Karpas-422 (cell line): ENCODE measurements at regions not wholly inside any gene's neighbourhood (a gene's known extent, or its start where the extent isn't known, plus 50 kb on each side); places are given as distances from the start of the nearest gene placed in this dataset.

Experiments
- DNase-seq: peaks from one replicate; pipeline ENCODE4 v3.0.0-alpha.2; 2015
- H2AFZ ChIP-seq: fragments of 200-600 bp; sonication (generic); 2 replicates; pipeline ENCODE4 v1.6.1; 2014; ENCODE audit warnings: antibody characterized with exemption, low read length, mixed read lengths
- H3K27ac ChIP-seq: fragments of 200-600 bp; sonication (generic); 2 replicates; pipeline ENCODE4 v1.5.1; 2014; ENCODE audit warnings: mild to moderate bottlenecking, low read length, moderate library complexity
- H3K27me3 ChIP-seq: fragments of 200-600 bp; sonication (generic); 2 replicates; pipeline ENCODE4 v1.6.1; 2014; ENCODE audit warnings: low read length, mixed read lengths
- H3K36me3 ChIP-seq: fragments of 200-600 bp; sonication (generic); 2 replicates; pipeline ENCODE4 v1.6.1; 2014; ENCODE audit warnings: low read length, mixed read lengths; ENCODE audit not compliant: insufficient read depth
- H3K4me1 ChIP-seq: fragments of 200-600 bp; sonication (generic); 2 replicates; pipeline ENCODE4 v1.6.1; 2014; ENCODE audit warnings: mild to moderate bottlenecking, low read length, mixed read lengths
- H3K4me2 ChIP-seq: fragments of 200-600 bp; sonication (generic); 2 replicates; pipeline ENCODE4 v1.6.1; 2014; ENCODE audit warnings: low read length, low read depth, mild to moderate bottlenecking; ENCODE audit not compliant: poor library complexity, severe bottlenecking
- H3K4me3 ChIP-seq: fragments of 200-600 bp; sonication (generic); 2 replicates; pipeline ENCODE4 v1.5.1; 2014; ENCODE audit warnings: mild to moderate bottlenecking, antibody characterized with exemption, low read length, mixed read lengths
- H3K79me2 ChIP-seq: fragments of 200-600 bp; sonication (generic); 2 replicates; pipeline ENCODE4 v1.6.1; 2014; ENCODE audit warnings: mild to moderate bottlenecking, low read length, mixed read lengths
- H3K9ac ChIP-seq: fragments of 200-600 bp; sonication (generic); 2 replicates; pipeline ENCODE4 v1.6.0; 2014; ENCODE audit warnings: low read length
- H3K9me2 ChIP-seq: fragments of 200-600 bp; sonication (generic), shearing (Covaris generic); replicated peaks from 2 replicates; pipeline ENCODE4 v1.6.0; 2014; ENCODE audit warnings: mild to moderate bottlenecking, low read length, moderate library complexity; ENCODE audit not compliant: insufficient read depth
- H3K9me3 ChIP-seq: fragments of 300-700, 200-600 bp; sonication (generic); 2 replicates; pipeline ENCODE4 v1.6.1; 2014; ENCODE audit warnings: low read length, mixed read lengths
- H4K20me1 ChIP-seq: fragments of 200-600 bp; sonication (generic); 2 replicates; pipeline ENCODE4 v1.6.1; 2014; ENCODE audit warnings: mild to moderate bottlenecking, antibody characterized with exemption, low read length, low read depth; ENCODE audit not compliant: insufficient read depth

DNA sequence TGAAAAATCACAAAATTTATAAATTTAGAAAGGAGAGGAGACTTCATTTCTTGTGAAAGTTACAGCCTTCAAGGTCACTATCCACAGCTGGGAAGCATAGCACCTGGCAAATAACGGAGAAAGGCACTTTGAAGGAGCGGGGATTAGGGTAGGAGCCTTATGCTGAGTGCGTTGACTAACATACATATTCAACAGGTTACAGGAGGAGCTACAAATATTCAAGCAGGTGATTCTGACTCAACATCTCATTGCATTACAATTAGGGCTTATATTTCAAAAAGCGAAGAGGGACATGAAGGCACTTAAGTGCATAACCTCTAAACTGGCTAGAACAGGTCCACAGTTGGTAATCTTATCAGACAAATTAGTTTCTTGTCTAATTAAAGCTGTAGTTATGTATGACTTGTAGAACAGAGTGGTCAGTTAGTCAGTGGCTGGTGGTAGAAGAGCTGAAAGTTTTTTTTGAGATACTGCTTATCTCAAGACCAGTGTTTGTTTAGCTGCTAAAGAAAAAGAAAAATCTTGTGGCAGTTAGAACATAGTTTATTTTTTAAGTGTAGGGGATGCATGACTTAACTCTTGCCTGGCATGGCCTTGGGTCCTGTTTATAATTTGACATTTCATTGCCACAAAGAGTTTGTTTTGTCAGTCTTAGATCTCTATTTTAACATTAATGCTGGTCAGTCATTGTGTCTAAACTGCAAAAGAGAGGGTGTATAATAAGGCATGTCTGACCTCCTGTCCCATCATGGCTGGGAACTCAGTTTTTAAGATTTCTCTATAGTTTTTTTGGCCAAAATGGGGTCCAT lies 311.5 kb downstream of the DUSP10 start:
- Histone ChIP-seq H3K27ac (no peak overlapping the region), H3K79me2 (no peaks in the 10 kb centered on the region), H3K9ac (no peak overlapping the region), H3K27me3 (no peaks in the 10 kb centered on the region), H2AFZ (no peak overlapping the region), H3K36me3 (no peaks in the 10 kb centered on the region), H3K4me2 (no peak overlapping the region), H3K4me1 (no peaks in the 10 kb centered on the region), H3K4me3 (no peak overlapping the region), H4K20me1 (no peaks in the 10 kb centered on the region), H3K9me2 (no peaks in the 10 kb centered on the region), H3K9me3 (no peaks in the 10 kb centered on the region)
- no peak for DNase-seq

DNA sequence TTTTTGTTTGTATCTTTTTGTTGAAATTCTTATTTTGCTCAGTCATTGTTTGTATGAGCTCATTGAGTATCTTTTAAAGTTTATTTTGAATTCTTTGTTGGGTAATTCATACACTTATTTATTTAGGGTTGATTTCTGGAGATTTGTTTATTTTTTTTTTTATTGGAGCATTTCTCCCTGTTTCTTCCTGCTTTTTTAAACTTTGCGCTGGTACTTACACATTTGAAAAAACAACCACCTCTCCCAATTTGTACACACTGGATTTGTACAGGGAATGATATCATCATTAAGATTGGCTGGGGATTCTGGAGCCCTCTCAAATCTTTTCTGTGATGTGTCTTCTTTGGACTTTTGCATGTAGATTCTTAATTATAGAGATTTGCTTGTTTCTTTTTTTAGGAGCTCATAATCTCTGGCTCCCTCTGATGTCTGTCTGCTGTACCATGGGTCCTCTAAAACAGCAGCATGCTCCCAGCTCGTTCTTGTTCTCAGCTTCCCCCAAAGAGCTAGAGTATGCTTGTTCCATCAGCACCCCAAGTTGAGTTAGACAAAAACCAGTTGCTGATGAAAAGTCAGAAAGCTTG lies 310.7 kb downstream of the DUSP10 start:
- DNase-seq: no peak
- H3K4me2 ChIP-seq: no peak overlapping the region
- no peaks in the 10 kb centered on the region for H3K79me2 ChIP-seq
- no peak overlapping the region for H3K4me3 ChIP-seq
- no peaks in the 10 kb centered on the region for H3K27me3 ChIP-seq
- H3K9me3 ChIP-seq: no peaks in the 10 kb centered on the region
- no peak overlapping the region for H2AFZ ChIP-seq
- H3K4me1 ChIP-seq: no peaks in the 10 kb centered on the region
- no peaks in the 10 kb centered on the region for H3K9me2 ChIP-seq
- H3K36me3 ChIP-seq: no peaks in the 10 kb centered on the region
- H3K27ac ChIP-seq: no peak overlapping the region
- H4K20me1 ChIP-seq: no peaks in the 10 kb centered on the region
- no peak overlapping the region for H3K9ac ChIP-seq

DNA sequence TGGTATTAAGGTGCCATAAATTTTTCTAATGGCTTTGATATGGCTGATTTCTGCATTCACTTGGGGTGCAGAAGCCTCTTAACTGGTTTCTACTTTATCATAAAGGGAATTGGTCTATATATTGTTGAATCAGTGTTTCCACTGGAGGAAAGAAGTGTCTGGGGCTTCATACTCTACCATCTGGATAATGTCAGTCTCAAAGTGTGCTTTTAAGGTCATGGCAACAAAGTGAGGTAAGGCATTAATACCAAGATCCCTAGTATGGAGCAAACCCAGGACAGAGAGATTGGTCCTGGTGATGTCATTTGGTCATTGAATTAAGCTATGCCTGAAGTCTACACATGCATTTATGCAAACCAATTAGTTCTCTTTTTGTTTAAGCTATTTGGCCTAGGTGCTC lies 309.9 kb downstream of the DUSP10 start:
- H3K4me3 ChIP-seq: no peak overlapping the region
- H4K20me1 ChIP-seq: no peaks in the 10 kb centered on the region
- no peaks in the 10 kb centered on the region for H3K9me2 ChIP-seq
- H2AFZ ChIP-seq: no peak overlapping the region
- no peaks in the 10 kb centered on the region for H3K36me3 ChIP-seq
- no peak overlapping the region for H3K9ac ChIP-seq
- H3K27me3 ChIP-seq: no peaks in the 10 kb centered on the region
- H3K4me1 ChIP-seq: no peaks in the 10 kb centered on the region
- no peaks in the 10 kb centered on the region for H3K9me3 ChIP-seq
- no peaks in the 10 kb centered on the region for H3K79me2 ChIP-seq
- H3K4me2 ChIP-seq: no peak overlapping the region
- H3K27ac ChIP-seq: no peak overlapping the region
- DNase-seq: no peak

DNA sequence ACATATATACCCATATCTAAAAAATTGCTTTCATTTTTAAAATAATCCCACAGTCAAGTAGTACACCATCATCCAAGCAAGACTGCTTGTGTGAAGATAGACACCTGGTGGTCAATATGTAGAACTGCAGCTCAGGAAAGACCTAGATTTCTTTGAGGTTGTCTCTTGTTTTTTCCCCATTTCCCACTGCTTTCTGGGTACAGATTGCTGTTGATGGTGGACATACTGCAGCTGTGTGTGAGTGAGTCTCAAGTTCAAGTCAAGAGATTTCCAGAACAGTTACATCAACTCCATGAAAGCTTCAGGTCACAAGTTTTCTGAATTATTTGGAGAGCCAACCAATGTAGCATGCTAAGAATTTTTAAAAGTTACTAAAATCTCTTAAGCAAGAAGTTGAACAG lies 306.4 kb downstream of the DUSP10 start:
- Histone ChIP-seq H3K9me2 (no peaks in the 10 kb centered on the region), H3K4me2 (no peak overlapping the region), H3K27ac (no peak overlapping the region), H3K36me3 (no peaks in the 10 kb centered on the region), H3K4me1 (no peaks in the 10 kb centered on the region), H3K4me3 (no peak overlapping the region), H3K9me3 (no peaks in the 10 kb centered on the region), H3K79me2 (no peaks in the 10 kb centered on the region), H3K9ac (no peak overlapping the region), H2AFZ (no peak overlapping the region), H3K27me3 (no peaks in the 10 kb centered on the region), H4K20me1 (no peaks in the 10 kb centered on the region)
- peak; percentile 77 for DNase-seq

DNA sequence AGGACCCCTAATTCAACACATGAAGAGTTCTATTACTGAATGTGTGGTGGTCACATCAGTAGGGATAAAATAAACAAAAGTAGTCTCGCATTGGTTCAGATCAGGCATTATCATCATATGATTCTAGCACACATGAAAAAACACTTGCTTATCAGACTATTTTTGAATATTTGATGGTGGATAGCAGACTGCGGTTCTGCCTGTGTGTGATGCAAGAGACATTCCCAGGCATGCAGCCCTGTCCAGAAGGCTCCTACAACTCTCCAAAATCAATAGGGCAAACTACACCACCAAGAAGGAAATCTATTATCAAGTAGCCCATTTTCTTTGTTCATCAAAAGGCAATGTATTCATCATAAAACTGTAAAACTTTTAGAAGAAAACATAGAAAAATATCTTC lies 304.7 kb downstream of the DUSP10 start:
- H3K9ac ChIP-seq: no peak overlapping the region
- DNase-seq: no peak
- H3K4me1 ChIP-seq: no peaks in the 10 kb centered on the region
- H3K36me3 ChIP-seq: no peaks in the 10 kb centered on the region
- H4K20me1 ChIP-seq: no peaks in the 10 kb centered on the region
- H2AFZ ChIP-seq: no peak overlapping the region
- no peak overlapping the region for H3K4me2 ChIP-seq
- no peaks in the 10 kb centered on the region for H3K9me2 ChIP-seq
- no peaks in the 10 kb centered on the region for H3K79me2 ChIP-seq
- no peak overlapping the region for H3K27ac ChIP-seq
- H3K4me3 ChIP-seq: no peak overlapping the region
- no peaks in the 10 kb centered on the region for H3K9me3 ChIP-seq
- no peaks in the 10 kb centered on the region for H3K27me3 ChIP-seq

DNA sequence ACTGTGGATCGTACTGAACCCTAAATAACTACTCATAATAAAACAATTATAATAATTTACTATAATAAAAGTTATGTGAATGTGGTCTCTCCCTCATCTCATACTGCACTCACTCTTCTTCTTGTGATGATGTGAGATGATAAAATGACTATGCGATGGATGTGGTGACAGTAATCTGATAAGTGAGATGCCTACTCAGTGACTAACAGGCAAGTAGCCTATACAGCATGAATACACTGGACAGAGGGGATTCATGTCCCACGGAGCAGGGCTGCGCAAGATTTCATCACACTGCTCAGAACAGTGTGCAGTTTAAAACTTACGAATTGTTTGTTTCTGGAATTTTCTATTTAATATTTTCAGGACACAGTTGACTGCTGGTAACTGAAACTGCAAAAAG lies 304.0 kb downstream of the DUSP10 start:
- no peak overlapping the region for H3K4me2 ChIP-seq
- no peak overlapping the region for H3K27ac ChIP-seq
- H3K4me3 ChIP-seq: no peak overlapping the region
- no peak overlapping the region for H2AFZ ChIP-seq
- DNase-seq: no peak
- no peaks in the 10 kb centered on the region for H4K20me1 ChIP-seq
- no peaks in the 10 kb centered on the region for H3K9me3 ChIP-seq
- H3K9me2 ChIP-seq: no peaks in the 10 kb centered on the region
- H3K9ac ChIP-seq: no peak overlapping the region
- no peaks in the 10 kb centered on the region for H3K4me1 ChIP-seq
- H3K27me3 ChIP-seq: no peaks in the 10 kb centered on the region
- no peaks in the 10 kb centered on the region for H3K79me2 ChIP-seq
- H3K36me3 ChIP-seq: no peaks in the 10 kb centered on the region

DNA sequence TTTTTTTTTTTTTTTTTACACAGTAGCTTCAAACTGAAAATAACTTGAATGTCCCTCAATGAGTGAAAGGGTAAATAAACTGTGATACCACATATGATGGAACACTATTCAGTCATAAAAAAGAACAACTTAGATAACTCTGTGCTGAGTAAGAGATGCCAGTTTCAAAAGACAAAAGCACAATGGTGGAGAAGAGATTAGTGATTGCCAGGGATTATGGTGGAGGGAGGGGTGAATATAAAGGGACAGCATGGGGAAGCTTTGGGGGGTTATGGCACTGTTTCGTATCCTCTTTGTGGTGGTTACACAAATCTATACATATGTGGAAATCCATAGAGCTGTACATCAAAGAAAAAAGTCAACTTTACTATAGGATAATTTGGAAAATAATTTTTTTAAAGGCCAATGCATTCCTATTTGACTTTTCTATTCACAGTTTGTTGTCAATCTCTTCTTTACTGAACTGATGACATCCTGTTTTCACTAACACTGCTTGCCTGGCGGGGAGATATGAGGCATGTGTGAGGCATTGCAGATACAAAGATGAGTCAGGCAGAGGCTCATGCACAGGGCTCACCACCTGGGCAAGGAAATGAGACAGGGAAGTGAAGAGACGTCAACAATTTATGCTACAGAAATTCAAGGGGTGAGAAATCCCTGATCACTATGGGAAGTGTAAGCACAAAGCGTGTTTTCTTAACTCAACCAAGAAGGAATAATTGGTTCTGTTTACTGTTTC lies 302.7 kb downstream of the DUSP10 start:
- H3K9ac ChIP-seq: no peak overlapping the region
- no peaks in the 10 kb centered on the region for H3K27me3 ChIP-seq
- no peaks in the 10 kb centered on the region for H3K36me3 ChIP-seq
- DNase-seq: no peak
- no peaks in the 10 kb centered on the region for H3K9me2 ChIP-seq
- no peak overlapping the region for H3K27ac ChIP-seq
- no peak overlapping the region for H2AFZ ChIP-seq
- H3K4me2 ChIP-seq: no peak overlapping the region
- no peak overlapping the region for H3K4me3 ChIP-seq
- H3K79me2 ChIP-seq: no peaks in the 10 kb centered on the region
- H3K9me3 ChIP-seq: no peaks in the 10 kb centered on the region
- no peaks in the 10 kb centered on the region for H4K20me1 ChIP-seq
- no peaks in the 10 kb centered on the region for H3K4me1 ChIP-seq

DNA sequence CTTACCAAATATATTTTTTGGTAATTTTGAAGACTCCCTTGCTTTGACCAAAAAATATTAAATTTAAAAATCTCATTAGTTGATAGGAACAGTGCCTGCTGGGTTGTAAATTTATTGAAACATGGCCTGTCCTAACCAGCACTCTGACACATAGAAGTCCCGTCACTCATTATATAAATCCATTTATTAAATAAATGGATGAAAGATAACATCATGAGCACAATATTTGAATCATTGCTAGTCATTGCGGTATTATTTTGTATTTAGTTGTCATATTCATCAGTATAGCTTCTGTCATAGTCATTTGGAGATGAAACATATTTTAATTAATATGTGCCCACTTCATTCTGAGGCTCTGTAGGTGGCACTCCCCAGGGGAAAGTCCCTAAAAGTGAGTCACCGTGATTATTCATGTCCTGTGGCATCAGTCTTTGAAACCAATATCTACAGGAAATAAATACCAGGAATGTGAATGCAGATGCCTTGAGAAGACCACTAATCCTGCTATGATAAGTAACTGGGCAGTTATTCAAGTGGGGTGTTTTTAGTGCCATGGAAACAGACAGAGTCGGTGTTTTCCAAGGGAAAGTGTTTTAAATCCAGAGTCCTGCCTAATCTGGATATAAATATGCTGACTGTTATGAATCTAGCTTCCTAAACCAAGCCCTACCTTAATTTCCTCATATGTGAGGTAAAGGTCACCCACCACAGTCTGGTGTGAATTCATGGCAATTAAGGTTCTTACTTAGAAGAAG lies 302.0 kb downstream of the DUSP10 start:
- H3K4me3 ChIP-seq: no peak overlapping the region
- H2AFZ ChIP-seq: no peak overlapping the region
- DNase-seq: no peak
- H3K36me3 ChIP-seq: no peaks in the 10 kb centered on the region
- no peak overlapping the region for H3K4me2 ChIP-seq
- no peak overlapping the region for H3K27ac ChIP-seq
- no peaks in the 10 kb centered on the region for H4K20me1 ChIP-seq
- H3K9me3 ChIP-seq: no peaks in the 10 kb centered on the region
- H3K9ac ChIP-seq: no peak overlapping the region
- H3K79me2 ChIP-seq: no peaks in the 10 kb centered on the region
- H3K27me3 ChIP-seq: no peaks in the 10 kb centered on the region
- no peaks in the 10 kb centered on the region for H3K9me2 ChIP-seq
- no peaks in the 10 kb centered on the region for H3K4me1 ChIP-seq
